HEK293 (cell line): ENCODE measurements at regions not wholly inside any gene's neighbourhood (a gene's known extent, or its start where the extent isn't known, plus 50 kb on each side); places are given as distances from the start of the nearest gene placed in this dataset.

ENCODE experiments used
- CTCF ChIA-PET: fragments of 350-600 bp; formaldehyde crosslinking; extraction: SDS; loops from one replicate; lab custom pipeline; 2021; ENCODE audit warnings: antibody characterized with exemption; lab: Yijun Ruan, JAX
- POLR2A ChIA-PET: fragments of 300-600 bp; formaldehyde crosslinking; extraction: SDS; loops from one replicate; lab custom pipeline; 2020; ENCODE audit warnings: antibody characterized with exemption, inconsistent platforms; lab: Yijun Ruan, JAX
- H3K27ac ChIP-seq: fragments of 200-500 bp; sonication (Bioruptor generic); 2 replicates; pipeline ENCODE4 v1.5.1; 2014; ENCODE audit warnings: low read depth, low read length, control low read depth, inconsistent platforms; ENCODE audit errors: extremely low read depth
- H3K36me3 ChIP-seq, 2 experiments: fragments of 200-500 bp in 1 of 2; sonication (Bioruptor generic) in 1 of 2; 1 replicate in 1 of 2; 2 replicates in 1 of 2; pipeline ENCODE4 v1.5.1; 2014 to 2017; ENCODE audit warnings: inconsistent platforms in 2 of 2, low read length in 2 of 2; ENCODE audit not compliant: control insufficient read depth in 2 of 2, insufficient read depth in 1 of 2
- H3K4me1 ChIP-seq: fragments of 200-500 bp; sonication (Bioruptor generic); 2 replicates; pipeline ENCODE4 v1.5.1; 2014; ENCODE audit warnings: mild to moderate bottlenecking, low read length, inconsistent platforms; ENCODE audit not compliant: control insufficient read depth, insufficient read depth
- H3K4me3 ChIP-seq: 2 replicates; pipeline ENCODE4 v1.5.1; 2011; ENCODE audit warnings: low read depth, mild to moderate bottlenecking, control low read depth, low read length, moderate library complexity
- H3K9me3 ChIP-seq: fragments of 200-500 bp; sonication (Bioruptor generic); 2 replicates; pipeline ENCODE4 v1.5.1; 2014; ENCODE audit warnings: low read depth, low read length, inconsistent platforms; ENCODE audit not compliant: control insufficient read depth, insufficient read depth
- GLI4 ChIP-seq: fragments of 450-650 bp; formaldehyde crosslinking; IDR thresholded peaks from 2 replicates; pipeline ENCODE4 v1.5.1; 2016; ENCODE audit warnings: missing biosample characterization, missing genetic modification characterization
- ZBTB48 ChIP-seq: fragments of 450-650 bp; formaldehyde crosslinking; IDR thresholded peaks from 2 replicates; pipeline ENCODE4 v1.5.1; 2016; ENCODE audit warnings: missing biosample characterization, missing genetic modification characterization
- ZNF174 ChIP-seq: fragments of 450-650 bp; formaldehyde crosslinking; IDR thresholded peaks from 2 replicates; pipeline ENCODE4 v1.5.0; 2017; ENCODE audit warnings: missing biosample characterization, mild to moderate bottlenecking, missing genetic modification characterization
- ZNF19 ChIP-seq: fragments of 450-650 bp; formaldehyde crosslinking; IDR thresholded peaks from 2 replicates; pipeline ENCODE4; 2016; ENCODE audit warnings: missing biosample characterization, missing genetic modification characterization, low read depth
- ZNF211 ChIP-seq: fragments of 450-650 bp; formaldehyde crosslinking; IDR thresholded peaks from 2 replicates; pipeline ENCODE4 v1.5.1; 2016; ENCODE audit warnings: low read depth, missing biosample characterization, missing genetic modification characterization
- ZNF335 ChIP-seq: fragments of 450-650 bp; formaldehyde crosslinking; conservative IDR thresholded peaks from 2 replicates; pipeline ENCODE4 v1.5.1; 2016; ENCODE audit warnings: missing biosample characterization, missing genetic modification characterization
- ZNF394 ChIP-seq: fragments of 450-650 bp; formaldehyde crosslinking; IDR thresholded peaks from 2 replicates; pipeline ENCODE4 v1.5.1; 2016; ENCODE audit warnings: missing biosample characterization, missing genetic modification characterization, mild to moderate bottlenecking, moderate library complexity, borderline replicate concordance
- ZNF600 ChIP-seq: fragments of 450-650 bp; formaldehyde crosslinking; IDR thresholded peaks from 2 replicates; pipeline ENCODE4 v1.5.1; 2016; ENCODE audit warnings: missing biosample characterization, missing genetic modification characterization
- ZNF660 ChIP-seq: fragments of 450-650 bp; IDR thresholded peaks from 2 replicates; pipeline ENCODE4 v1.5.1; 2018; ENCODE audit warnings: missing biosample characterization, mild to moderate bottlenecking, missing genetic modification characterization
- ZNF664 ChIP-seq: fragments of 450-650 bp; formaldehyde crosslinking; IDR thresholded peaks from 2 replicates; pipeline ENCODE4 v1.5.1; 2016; ENCODE audit warnings: missing biosample characterization, missing genetic modification characterization
- ZNF677 ChIP-seq: fragments of 450-650 bp; IDR thresholded peaks from 2 replicates; pipeline ENCODE4 v1.5.0; 2018; ENCODE audit warnings: missing biosample characterization, mild to moderate bottlenecking, missing genetic modification characterization, moderate library complexity
- ZNF768 ChIP-seq: fragments of 450-650 bp; formaldehyde crosslinking; IDR thresholded peaks from 2 replicates; pipeline ENCODE4 v1.5.1; 2018; ENCODE audit warnings: missing biosample characterization, mild to moderate bottlenecking, missing genetic modification characterization
- TF ChIP-seq, protein P1 (sequence below): fragments of 450-650 bp; formaldehyde crosslinking; IDR thresholded peaks from 2 replicates; pipeline ENCODE4 v1.5.1; 2016; ENCODE audit warnings: missing biosample characterization, missing genetic modification characterization
- TF ChIP-seq, protein P2 (sequence below): fragments of 450-650 bp; formaldehyde crosslinking; conservative IDR thresholded peaks from 2 replicates; pipeline ENCODE4 v1.5.1; 2016; ENCODE audit warnings: low read depth, missing biosample characterization, missing genetic modification characterization
- TF ChIP-seq, protein P3 (sequence below): fragments of 450-650 bp; formaldehyde crosslinking; IDR thresholded peaks from 2 replicates; pipeline ENCODE4 v1.5.1; 2016; ENCODE audit warnings: missing biosample characterization, missing genetic modification characterization, borderline replicate concordance

DNA sequence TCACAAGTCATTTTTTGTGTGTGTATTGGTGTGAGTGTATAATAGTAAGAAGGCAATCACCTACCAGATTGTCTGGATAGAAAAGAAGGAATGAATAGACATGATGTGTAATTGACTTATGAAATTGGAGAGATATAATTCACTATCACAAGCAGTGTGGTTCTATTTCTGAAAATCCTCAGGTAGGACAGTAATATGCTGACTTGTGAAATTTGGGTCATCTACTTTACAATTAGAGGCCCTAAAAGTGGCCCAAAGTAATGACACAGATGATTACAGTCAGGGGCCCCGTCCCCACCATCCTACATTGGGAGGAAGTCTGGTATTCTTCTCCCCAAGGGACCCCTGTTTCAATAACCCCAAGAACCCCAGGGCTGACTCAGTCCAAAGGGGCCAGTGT lies 73.6 kb upstream of the SELENOK start (continued):
- TF ChIP-seq GLI4 (no peak), ZNF211 (tag by site-specific recombination) (no peak), ZNF768 (tag by site-specific recombination) (no peak), ZNF19 (tag by site-specific recombination) (no peak), ZNF335 (no peak)
- TF ChIP-seq, protein P1, sequence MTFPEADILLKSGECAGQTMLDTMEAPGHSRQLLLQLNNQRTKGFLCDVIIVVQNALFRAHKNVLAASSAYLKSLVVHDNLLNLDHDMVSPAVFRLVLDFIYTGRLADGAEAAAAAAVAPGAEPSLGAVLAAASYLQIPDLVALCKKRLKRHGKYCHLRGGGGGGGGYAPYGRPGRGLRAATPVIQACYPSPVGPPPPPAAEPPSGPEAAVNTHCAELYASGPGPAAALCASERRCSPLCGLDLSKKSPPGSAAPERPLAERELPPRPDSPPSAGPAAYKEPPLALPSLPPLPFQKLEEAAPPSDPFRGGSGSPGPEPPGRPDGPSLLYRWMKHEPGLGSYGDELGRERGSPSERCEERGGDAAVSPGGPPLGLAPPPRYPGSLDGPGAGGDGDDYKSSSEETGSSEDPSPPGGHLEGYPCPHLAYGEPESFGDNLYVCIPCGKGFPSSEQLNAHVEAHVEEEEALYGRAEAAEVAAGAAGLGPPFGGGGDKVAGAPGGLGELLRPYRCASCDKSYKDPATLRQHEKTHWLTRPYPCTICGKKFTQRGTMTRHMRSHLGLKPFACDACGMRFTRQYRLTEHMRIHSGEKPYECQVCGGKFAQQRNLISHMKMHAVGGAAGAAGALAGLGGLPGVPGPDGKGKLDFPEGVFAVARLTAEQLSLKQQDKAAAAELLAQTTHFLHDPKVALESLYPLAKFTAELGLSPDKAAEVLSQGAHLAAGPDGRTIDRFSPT (tag by site-specific recombination): no peak
- TF ChIP-seq, protein P2, sequence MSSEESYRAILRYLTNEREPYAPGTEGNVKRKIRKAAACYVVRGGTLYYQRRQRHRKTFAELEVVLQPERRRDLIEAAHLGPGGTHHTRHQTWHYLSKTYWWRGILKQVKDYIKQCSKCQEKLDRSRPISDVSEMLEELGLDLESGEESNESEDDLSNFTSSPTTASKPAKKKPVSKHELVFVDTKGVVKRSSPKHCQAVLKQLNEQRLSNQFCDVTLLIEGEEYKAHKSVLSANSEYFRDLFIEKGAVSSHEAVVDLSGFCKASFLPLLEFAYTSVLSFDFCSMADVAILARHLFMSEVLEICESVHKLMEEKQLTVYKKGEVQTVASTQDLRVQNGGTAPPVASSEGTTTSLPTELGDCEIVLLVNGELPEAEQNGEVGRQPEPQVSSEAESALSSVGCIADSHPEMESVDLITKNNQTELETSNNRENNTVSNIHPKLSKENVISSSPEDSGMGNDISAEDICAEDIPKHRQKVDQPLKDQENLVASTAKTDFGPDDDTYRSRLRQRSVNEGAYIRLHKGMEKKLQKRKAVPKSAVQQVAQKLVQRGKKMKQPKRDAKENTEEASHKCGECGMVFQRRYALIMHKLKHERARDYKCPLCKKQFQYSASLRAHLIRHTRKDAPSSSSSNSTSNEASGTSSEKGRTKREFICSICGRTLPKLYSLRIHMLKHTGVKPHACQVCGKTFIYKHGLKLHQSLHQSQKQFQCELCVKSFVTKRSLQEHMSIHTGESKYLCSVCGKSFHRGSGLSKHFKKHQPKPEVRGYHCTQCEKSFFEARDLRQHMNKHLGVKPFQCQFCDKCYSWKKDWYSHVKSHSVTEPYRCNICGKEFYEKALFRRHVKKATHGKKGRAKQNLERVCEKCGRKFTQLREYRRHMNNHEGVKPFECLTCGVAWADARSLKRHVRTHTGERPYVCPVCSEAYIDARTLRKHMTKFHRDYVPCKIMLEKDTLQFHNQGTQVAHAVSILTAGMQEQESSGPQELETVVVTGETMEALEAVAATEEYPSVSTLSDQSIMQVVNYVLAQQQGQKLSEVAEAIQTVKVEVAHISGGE (tag by site-specific recombination): no peak
- TF ChIP-seq, protein P3, sequence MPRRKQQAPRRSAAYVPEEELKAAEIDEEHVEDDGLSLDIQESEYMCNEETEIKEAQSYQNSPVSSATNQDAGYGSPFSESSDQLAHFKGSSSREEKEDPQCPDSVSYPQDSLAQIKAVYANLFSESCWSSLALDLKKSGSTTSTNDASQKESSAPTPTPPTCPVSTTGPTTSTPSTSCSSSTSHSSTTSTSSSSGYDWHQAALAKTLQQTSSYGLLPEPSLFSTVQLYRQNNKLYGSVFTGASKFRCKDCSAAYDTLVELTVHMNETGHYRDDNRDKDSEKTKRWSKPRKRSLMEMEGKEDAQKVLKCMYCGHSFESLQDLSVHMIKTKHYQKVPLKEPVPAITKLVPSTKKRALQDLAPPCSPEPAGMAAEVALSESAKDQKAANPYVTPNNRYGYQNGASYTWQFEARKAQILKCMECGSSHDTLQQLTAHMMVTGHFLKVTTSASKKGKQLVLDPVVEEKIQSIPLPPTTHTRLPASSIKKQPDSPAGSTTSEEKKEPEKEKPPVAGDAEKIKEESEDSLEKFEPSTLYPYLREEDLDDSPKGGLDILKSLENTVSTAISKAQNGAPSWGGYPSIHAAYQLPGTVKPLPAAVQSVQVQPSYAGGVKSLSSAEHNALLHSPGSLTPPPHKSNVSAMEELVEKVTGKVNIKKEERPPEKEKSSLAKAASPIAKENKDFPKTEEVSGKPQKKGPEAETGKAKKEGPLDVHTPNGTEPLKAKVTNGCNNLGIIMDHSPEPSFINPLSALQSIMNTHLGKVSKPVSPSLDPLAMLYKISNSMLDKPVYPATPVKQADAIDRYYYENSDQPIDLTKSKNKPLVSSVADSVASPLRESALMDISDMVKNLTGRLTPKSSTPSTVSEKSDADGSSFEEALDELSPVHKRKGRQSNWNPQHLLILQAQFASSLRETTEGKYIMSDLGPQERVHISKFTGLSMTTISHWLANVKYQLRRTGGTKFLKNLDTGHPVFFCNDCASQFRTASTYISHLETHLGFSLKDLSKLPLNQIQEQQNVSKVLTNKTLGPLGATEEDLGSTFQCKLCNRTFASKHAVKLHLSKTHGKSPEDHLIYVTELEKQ (tag by site-specific recombination): no peak

DNA sequence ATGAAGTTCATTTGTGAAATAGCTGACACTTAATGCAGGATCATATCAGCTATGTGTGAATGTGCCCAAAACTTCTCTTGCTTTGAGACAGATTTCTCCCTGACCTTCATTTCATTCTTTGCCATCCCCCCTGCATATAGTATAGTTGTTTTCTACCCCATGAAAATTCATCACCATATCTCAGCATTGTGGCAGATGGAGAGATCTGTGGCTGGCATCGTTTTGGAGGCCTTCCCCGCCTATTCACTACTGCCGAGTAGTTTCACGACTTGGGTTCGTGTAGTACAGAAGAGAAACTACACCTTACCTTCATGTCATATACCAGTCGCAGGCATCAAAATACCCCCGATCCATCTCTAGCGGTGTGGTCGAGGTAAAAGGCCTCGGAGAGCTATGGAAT lies 66.2 kb upstream of the SELENOK start:
- ChIA-PET POLR2A (no interaction called here), CTCF (interaction anchor here (0.6 to 0.7 kb wide), 2 partner anchors 460 to 471 kb away, joined by 3 read pairs; no protein-coding TSS in a partner anchor)

DNA sequence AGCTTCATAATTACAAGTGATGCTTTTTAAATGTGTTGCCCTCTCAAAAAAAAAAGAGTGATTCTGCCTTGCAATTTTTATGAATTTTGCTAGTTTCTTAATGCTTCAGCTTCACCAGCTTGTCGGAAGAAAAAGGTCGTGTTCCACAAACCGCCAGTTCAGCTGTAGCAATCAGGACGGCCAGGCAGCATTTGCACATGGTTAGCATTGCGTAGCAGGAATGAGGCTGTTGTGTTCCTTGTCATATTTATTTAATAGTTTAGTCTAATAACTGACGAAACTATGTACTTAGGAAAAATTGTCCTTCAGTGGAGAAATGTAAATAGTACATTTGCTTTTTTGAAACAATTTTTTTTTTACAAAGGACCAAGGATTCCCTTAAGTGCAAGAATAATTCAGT lies 64.9 kb upstream of the SELENOK start:
- no peaks in the 10 kb centered on the region for H3K4me1 ChIP-seq
- H3K4me3 ChIP-seq: no peak overlapping the region
- H3K9me3 ChIP-seq: no peaks in the 10 kb centered on the region
- TF ChIP-seq ZNF677 (tag by site-specific recombination): no peak
- TF ChIP-seq ZNF394 (tag by site-specific recombination): no peak
- no peak for TF ChIP-seq ZNF660 (tag by site-specific recombination)
- TF ChIP-seq ZNF664 (tag by site-specific recombination): no peak
- no peak for TF ChIP-seq ZNF174 (tag by site-specific recombination)
- no peaks in the 10 kb centered on the region for H3K36me3 ChIP-seq
- H3K27ac ChIP-seq: no peak overlapping the region
- POLR2A ChIA-PET: no interaction called here
- CTCF ChIA-PET: interaction anchor here (0.7 kb wide), 1 partner anchor 169 kb away, joined by 3 read pairs; no protein-coding TSS in a partner anchor

More for the DNA sequence above, 66.2 kb upstream of the SELENOK start:
- TF ChIP-seq ZNF600 (no peak), ZBTB48 (tag by site-specific recombination) (no peak)
- Histone ChIP-seq H3K4me3 (no peak overlapping the region), H3K9me3 (no peaks in the 10 kb centered on the region), H3K27ac (no peak overlapping the region), H3K4me1 (no peaks in the 10 kb centered on the region), H3K36me3 (no peaks in the 10 kb centered on the region)
